HUDEP-2 (cell line): ENCODE measurements at regions not wholly inside any gene's neighbourhood (a gene's known extent, or its start where the extent isn't known, plus 50 kb on each side); places are given as distances from the start of the nearest gene placed in this dataset.

Experiments
- DNase-seq, 76 experiments: peaks; one replicate each; lab custom pipeline; 2025; ENCODE audit not compliant: unreplicated experiment in 76 of 76; lab: John Stamatoyannopoulos, UW

DNA sequence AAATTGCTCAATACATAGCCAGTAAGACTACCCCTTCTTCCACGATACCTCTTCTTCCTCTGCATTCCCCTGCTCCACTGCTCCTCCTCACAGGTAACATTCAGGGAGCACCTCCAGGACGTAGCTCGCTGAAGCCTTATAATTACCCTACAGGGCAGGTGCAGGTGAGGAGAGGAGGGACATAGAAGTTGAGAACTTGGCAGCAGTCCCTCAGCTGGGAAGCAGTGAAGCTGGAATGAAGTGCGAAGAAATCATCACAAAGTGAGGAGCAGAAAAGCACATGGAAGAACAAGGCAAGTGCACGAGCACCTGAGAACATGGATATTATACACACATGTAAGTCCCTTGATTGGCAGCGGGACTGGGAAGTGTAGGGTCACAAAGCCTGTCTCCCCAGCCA lies 118.2 kb downstream of the HSD17B3 start:
- no peak for DNase-seq

DNA sequence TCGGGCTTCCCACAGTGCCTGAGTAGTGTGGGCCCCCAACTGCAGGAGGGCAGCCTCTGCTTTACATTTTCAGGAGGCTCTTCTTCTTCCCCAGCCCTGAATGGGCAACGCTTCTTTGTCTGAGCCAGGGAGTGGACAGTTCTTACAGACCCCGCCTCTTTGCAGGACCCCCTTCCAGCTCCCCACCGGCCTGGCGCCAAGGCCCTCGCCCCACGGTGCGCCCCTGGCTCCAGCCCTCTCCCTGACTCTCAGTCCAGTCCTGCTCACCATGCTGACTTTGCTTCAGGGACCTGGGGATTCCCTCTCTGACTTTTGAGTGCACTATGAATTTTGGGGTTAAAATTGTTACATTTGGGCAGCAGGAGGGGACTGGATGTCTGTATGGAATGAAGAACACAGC lies 123.8 kb downstream of the HSD17B3 start:
- DNase-seq: no peak

DNA sequence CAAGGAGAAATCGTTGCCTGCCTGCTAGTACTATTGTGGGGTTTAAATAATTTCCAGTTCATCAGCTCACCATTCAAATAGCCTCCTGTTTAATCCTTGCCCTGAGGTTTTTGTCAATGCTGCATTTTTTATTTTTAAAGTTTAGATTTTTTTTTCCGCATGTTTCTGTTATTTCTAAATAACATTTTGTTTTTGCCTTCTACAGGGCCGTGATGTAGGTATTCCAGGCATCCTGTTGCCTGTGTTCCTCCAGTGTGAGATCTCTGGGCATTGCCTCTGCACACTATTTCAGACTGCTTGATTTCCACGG lies 124.3 kb downstream of the HSD17B3 start:
- no peak for DNase-seq

DNA sequence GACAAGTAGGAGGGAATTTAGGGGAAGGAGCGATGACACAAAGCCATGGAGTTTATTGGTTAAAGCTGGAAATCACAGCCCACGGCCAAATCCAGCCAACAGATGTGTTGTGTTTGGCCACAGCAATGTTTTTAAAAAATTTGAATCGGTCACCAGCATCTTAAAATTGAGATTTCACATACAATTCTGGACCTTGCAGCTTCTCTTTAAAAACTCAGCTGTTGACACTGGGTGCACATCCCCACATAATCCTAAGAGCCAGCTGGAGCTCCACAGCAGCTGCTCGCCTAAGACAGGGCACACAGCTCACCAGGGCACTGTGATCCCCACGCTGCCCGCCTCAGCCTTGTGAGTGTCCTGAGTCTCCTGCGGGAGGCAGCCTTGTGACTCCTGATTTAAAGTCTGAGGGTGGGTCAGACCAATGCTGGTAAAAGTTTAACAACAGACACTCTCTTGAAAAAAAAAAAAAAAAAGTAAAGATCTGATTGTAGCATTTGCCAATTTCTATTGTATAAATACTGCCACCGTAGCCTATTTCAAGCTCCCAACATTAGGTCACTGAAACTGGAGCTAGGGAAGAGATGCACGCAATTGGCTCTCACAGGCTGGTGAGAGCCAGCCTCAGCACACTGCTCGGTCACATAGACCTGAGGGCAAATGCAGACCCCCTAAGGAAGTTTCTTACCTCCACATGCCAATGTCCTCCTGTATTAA lies 124.8 kb downstream of the HSD17B3 start:
- DNase-seq: no peak

DNA sequence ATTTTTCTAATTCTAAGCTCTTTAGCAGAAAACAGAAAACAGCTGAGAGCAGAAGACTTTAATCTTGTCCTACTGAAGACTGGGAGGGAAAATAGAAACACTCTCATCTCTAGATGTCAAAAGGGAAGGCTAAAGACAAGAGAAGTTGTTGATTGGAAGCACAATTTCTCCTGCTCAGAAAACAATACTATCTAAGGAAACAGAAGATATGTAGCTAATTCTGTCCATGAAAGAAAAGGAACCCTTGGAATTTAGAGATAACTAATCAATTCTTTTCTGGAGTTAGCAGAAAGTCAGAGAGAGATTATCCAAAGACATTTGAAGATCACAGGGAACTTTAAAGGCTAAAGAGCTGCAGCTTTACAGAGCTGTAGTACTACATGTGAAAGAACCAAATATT lies 126.2 kb downstream of the HSD17B3 start:
- no peak for DNase-seq

DNA sequence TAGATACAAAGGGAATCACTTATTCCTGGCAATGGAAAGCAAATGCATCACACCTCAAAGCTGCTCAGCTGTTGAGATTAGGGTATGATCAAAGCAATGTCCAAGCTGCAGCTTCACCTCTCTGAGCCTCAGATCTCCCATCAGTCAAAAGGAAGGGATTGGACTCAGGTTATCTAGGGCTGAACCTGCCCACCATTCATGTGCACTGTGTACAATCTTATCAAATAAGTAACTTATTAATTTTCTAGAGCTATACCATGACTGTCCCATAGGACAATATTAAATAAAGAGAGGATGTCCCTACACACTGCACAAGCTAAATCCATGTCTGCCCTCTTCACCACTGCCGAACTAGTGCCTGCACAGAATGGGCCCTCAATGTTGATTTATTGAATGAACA lies 127.0 kb downstream of the HSD17B3 start:
- no peak for DNase-seq

DNA sequence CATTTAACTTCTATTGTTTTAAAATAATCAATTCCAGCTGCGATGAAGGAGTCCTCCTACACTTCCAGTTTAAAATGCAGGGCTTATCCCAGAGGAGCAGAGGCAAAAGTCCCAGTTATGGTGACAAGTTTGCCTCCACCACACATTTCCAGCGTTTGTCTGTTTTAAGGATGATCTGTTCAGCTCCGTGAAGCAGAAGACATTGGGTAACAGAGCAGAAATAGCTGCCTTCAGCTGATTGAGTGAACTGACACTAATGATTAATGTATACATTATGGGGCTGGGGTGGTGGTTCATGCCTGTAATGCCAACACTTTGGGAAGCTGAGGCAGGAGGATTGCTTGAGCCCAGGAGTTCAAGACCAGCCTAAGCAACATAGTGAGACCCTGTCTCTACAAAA lies 127.6 kb downstream of the HSD17B3 start:
- DNase-seq: no peak

DNA sequence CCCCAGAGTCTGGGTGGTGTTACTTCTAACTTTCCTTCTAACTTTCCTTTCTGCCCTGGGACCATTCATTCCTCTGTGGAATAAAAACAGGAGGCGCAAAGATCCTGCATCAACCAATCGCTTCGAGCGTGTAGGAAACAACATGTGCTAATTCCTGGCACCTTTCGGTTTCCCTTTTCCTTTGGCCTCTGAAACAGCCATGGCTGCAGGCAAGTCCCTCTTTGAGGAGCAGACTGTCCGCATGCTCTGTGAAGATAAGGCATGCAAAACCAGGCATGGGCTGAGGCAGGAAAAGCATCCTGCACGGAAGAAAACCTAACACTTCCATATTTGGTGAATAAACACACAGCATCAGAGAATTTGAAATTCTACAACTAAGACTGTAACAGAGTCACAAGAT lies 128.3 kb downstream of the HSD17B3 start:
- DNase-seq: no peak

DNA sequence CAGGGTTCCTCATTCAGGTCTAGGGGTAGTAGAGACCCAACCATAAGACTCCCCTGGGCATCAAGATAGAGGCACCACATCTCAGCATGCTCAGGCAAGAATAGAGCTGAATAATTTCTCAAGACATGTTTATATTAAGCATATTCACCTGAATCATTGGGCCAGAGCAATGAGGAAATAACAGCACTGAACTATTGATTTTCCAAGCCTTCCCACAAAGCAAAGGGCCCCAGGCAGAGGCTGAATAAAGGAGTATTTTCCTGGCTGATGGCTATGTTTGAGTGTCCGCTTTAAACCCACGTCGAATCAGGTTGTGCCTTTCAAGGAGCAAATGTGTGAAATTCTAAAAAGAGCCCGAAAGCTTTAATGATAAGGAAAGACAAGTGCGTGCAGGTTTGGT lies 129.2 kb downstream of the HSD17B3 start:
- no peak for DNase-seq

DNA sequence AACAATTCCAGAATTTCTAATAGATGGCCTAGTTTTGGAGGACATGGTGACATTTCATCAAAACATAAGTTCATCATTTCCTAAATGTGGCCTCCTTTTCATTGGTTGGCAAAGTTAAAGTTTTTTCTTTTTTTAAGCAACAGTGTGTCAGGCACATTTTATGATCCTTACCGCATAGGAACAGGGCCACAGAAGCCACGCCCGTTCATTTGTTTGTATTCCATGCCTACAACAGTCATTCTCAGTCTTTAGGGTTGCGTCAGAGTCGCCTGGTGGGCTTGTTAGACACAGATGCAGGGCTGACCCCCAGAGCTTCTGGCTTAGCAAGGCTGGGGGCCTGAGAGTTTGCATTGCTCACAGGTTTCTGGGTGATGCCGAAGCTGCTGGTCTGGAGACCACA lies 130.2 kb downstream of the HSD17B3 start:
- DNase-seq: no peak

DNA sequence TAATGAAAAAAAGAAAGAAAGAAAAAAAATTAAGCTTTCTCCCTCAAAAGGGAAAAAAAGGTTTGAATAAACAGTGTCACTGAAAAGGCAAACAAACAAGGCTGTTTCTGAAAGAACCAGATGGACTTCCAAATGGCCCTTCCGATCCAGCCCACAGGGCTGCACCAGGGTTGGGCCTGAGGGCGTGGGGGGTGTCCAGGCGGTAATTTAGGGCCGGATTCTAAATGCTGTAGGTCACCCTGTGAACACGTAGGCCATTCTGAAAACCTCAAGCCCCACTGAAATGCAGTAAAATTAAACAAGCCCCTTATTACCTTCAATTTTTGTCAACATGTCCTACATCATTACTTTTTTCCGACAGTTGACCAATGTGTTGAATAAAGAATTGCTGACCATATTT lies 132.1 kb downstream of the HSD17B3 start:
- no peak for DNase-seq

DNA sequence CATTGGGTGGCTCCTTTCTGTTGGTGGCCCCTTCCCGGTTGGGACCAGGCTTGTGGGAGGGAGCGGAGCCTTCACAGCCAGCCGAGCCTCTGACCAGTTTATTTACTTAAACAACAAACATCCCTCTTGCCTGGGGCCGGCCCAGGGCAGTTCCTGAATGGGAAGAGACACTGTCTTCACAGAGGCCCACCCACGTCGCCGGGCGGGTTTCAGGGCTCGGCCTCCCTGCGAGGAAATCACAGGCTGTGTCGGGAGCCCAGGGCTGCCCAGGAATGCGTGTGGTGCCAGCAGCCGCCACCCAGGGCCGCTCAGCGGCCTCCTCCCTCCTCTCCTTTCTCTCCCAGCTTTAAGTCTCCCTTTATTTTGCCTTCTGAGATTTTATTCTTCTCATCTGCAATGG lies 132.5 kb downstream of the HSD17B3 start:
- DNase-seq: no peak

DNA sequence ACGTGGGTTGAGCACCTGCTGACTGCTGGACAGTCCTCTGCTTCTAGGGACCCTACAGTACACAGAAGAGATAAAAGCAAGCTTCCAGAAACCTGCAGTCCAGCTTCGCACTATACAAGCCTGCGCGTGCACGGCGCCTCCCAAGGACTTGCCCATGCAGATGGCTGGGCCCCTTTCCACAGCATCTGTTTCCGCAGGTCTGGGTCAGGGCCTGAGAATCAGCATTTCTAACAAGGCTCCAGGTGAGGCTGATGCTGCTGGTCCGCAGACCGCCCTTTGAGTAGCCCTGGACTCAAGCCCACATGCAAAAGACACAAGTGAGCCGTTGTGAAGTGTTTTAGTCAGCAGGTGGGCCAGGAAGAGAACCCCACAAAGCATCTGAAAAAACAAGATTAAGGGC lies 133.1 kb downstream of the HSD17B3 start:
- DNase-seq: no peak

DNA sequence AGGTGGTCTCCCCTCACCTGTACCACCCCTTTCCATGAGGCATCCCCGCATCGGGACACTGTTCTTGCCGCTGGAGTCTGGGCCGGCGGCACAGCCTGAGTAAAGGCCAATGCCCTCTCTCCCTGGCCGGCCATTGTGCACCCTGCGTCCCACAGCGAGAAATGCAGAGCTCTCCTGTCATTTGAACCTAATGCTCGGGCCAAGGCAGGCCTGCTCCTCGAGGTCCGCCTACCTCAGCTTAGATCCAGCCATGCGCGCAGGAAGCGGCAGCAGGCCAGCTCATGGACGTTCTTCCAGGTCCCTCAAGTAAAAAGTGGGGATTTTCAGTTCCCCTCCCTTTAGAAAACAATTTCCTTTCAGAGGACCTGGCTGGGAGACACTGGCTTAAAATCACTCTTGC lies 135.0 kb downstream of the HSD17B3 start:
- DNase-seq: no peak

DNA sequence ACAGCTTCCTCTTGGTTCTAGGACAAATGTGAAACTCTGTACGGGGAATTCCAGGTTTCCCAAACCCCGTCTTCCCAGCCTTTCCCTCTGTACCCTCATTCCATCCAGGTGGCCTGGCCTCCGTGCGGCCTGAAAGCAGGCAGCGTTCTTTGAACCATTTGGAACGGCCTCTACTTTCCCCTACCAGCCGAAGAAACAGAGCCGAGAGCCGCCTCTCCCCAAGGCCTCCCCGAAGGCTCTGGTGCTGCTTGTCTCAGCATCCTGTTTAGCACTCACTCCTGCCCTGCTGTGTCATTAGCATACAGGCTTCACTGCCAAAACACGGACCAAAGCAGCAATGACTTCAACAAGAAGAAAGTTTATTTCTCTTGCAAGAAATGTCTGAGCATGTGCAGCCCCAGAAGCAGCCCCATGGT lies 137.7 kb downstream of the HSD17B3 start:
- no peak for DNase-seq

DNA sequence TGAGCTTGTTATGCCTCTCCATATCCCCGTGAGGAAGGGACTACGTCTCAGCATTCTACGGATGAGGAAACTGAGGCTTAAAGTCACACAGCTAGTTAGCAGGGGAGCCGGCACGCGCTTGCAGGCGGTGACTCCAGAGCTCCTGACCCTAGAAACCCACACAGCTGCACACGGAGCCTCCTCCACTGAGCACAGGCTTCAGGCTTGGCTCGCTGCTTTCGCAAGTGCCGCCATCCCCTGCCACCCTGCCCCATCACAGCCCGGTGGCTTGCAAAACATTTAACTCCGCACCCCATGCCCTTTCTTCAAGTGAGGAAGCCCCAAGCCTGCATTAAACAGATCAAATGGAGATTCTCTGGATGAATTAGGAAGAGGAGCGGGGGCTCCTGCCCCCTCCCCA lies 138.3 kb downstream of the HSD17B3 start:
- DNase-seq: no peak

DNA sequence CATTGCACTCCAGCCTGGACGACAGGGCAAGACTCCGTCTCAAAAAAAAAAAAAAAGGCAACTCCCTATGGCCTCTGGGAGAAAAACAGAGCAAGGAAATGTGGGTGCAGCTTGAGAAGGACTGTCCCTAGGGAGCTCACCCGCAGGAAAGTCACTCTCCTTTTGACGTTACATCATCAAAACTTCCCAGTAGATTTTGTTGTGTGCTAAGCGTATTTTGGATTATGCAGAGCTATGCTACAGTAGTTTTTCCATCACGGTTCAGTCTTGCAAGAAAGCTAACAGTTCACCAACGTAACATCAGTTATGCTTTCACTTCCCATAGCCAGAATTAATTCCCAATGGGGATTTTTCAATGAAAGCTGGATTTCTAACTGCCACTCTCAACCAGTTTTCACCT lies 138.8 kb downstream of the HSD17B3 start:
- DNase-seq: no peak

DNA sequence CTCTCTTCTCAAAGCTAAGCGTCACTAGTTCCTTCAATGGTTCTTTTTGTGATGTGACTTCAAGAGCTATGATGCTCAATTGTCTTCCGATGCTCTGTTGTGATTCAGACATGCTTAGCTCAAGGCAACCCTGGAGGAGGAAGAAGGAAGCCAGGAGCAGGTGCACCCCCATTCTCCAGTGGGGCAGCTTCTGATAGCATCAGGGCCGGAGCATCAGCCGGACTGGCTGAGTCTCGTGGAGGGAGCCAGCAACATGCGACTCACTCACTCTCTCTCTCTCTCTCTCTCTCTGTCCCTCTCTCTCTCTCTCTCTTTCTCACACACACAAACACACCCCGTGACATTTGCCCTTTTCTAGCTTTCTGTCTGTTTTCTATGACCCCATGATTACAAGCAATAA lies 140.2 kb downstream of the HSD17B3 start:
- no peak for DNase-seq

DNA sequence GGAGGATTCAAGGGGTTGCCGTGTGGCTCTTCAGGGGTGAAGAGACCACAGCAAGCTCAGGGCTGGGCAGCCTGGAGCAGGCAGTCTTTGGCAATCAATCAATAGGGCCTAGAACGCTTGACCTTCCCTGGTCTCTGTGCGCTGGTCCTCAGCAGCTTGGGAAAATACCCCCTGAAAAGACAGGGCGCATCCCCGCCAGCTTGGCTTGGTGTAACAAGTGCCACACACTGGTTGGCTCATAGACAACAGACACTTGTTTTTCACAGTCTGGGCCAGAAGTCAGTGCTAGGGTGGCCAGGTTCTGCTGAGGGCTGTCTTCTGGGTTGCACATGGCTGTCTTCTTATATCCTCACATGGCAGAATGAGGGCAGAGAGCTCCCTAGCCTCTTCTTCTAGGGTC lies 141.1 kb downstream of the HSD17B3 start:
- DNase-seq: no peak

DNA sequence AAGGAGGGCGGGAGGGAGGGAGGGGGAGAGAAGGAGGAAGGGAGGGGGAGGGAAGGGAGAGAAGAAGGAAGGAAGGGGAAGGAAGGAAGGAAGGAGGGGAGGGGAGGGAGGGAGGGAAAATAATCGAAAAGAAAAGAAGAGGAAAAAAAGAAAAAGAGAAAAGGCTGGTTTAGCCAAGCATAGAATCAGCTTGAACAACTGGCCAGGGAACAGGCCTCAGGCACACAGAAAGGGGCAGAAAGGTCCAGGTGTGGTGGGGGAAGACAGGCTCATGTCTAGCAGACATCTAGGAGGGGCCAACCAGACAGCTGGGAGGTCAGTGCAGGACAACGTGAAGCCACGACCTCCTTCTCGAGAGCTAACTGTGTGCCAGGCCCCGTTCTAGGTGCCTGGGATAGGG lies 141.8 kb downstream of the HSD17B3 start:
- DNase-seq: no peak

DNA sequence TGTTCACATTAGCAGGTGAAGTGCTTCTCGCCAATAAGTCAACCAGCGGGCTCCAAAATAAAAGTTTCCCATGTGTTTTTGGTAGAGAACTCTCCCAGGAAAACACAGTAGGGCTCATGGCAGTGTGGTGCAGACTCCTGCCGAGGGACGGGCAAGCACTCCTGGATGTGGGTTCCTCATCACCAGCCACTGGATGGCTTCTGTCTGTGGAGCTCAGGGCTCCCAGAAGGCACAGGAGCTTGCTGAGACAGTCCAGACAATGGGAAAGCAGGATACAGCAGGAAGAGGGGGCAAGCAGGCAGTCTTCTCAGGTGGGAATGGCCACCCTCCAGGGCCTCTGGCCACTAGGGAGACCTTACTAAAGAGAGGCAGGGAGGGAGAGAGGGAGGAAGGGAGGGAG lies 142.4 kb downstream of the HSD17B3 start:
- no peak for DNase-seq

DNA sequence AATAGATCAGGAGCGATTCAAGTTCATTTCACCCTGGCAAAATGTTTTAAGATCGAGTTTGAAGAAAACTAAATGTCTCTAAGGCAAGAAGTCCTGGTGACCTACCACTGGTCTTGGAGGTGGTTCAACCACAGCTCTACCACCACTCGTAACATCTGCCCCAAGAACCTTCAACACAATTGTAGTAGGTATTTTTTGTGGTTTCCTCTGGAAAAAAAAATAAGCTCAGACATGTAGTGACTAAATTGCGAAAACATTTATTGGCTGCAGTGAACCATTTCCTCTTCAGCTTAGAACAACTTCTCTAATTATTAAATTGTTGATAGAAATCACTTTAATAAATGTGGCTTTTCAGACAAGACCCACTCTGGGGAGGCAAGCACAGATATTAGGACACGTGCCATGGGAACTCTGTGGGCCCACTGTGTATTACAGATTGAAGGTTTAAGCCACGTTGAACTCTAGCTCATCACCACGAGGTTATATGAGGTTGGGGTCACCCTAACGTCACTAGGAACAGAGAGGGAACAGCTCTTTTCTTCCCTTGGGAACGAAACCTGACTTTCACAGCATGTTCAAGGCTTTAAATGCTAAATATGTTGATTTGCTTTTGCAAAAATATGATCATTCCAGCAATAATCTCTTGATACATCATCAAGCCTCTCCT lies 142.9 kb downstream of the HSD17B3 start:
- no peak for DNase-seq

DNA sequence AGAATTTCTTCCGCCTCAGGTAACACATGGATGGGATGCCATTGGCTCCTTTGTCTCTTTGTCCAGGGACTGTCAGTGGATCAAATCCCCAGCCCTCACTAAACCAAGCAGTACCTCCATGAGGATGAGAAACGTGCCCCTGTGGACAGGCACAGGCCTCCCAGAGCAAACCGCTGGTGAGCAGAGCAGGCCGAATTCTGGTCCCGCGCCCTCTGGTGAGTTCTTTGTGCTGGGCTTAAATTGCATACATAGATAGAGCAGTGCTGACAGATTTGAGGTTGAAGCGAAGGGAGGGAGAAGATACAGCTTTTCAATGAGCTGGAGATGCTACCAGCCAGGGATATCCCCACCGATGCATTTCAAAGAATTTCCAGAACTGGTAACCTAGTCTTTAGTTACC lies 143.8 kb downstream of the HSD17B3 start:
- no peak for DNase-seq
